HuH-7.5 (cell line): ENCODE measurements at regions not wholly inside any gene's neighbourhood (a gene's known extent, or its start where the extent isn't known, plus 50 kb on each side); places are given as distances from the start of the nearest gene placed in this dataset.

Experiments used
- DNase-seq: peaks from one replicate; pipeline ENCODE4 v3.0.0; 2011; ENCODE audit warnings: low spot score

DNA sequence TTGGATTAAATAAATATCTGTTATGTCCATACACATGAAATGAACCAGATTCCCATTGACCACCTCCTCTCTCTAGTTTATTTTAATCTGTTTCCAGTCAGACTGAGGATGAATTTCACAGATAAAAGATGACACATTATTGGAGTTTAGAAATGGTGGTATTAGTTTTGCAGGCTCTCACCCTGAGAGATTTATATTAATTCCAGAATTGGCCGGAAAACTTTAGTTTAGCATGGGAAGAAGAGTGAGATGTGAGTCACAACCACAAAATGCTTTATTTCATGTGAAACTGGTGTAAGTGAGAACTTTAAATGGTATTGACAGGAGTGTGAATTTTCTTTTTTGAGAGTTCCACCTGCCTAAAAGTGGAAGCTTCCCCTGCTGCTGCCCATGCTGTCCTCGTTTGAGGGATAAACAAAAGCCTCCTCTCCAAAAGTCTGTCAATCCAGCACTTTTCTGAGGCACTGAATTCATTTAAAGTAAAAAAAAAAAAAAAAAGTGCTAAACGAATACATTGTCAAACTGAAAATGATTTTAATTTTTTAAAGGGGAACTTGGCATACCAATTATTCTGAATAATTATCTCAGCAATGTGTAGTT is 65.1 kb upstream of the EPHA3 start:
- DNase-seq, result no peak

DNA sequence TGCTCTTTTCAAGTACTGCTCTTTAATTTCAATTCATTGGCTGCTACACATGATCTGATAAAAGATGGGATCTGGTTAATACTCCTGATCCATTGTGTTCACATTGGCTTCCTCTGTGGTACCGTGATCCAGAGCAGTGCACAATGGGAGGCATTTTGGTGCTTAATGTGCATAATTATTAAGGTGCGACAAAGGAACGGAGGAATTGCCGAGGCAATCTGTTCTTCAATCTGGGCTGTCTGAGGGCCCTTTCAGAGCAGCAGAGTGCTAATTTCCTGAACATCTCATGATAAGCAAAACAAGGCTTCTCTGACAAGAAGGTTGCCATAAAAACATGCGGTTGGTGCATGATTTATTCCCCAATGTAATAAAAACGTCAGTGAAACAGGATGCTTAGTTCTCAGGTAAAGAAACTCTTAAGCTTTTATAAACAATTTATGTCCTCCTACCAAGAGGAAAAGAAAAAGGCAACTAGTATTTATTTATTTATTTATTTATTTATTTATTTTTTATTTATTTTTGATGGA is 64.0 kb upstream of the EPHA3 start:
- DNase-seq, result no peak

- DNase-seq, result no peak
Observed at GRCh38 chr3:89046661-89047060, 60.8 kb upstream of the EPHA3 start.

DNA sequence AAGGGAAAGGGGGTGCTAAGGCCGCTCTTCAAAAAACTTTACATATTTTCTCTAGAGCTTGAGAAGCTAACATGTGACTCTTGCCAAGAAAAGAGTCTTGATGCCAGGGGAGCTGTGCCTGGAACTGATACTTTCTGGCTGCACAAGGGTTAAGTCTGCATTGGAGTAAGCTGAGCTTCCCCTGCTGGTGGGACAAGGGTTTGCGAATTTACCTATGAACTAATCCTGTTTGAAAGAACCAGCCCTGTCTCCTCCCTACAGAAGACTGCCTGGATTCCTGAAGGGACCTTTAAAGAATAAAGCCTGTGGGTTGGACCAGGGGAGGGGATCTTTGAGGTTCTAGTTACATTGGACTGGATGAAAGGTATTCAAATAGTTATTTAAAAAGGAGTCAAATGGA is 58.3 kb upstream of the EPHA3 start:
- peak; percentile 3 for DNase-seq

- no peak for DNase-seq
Observed at GRCh38 chr3:89052386-89052785, 55.0 kb upstream of the EPHA3 start.

GRCh38 chr3:89057398-89057797 is 50.0 kb upstream of the EPHA3 start:
- no peak for DNase-seq
